ENCODE measurements at regions not wholly inside any gene's neighbourhood (a gene's known extent, or its start where the extent isn't known, plus 50 kb on each side); places are given as distances from the start of the nearest gene placed in this dataset.
A peak's percentile ranks its signal among the peaks of the same experiment; 100 is the strongest.

DNA sequence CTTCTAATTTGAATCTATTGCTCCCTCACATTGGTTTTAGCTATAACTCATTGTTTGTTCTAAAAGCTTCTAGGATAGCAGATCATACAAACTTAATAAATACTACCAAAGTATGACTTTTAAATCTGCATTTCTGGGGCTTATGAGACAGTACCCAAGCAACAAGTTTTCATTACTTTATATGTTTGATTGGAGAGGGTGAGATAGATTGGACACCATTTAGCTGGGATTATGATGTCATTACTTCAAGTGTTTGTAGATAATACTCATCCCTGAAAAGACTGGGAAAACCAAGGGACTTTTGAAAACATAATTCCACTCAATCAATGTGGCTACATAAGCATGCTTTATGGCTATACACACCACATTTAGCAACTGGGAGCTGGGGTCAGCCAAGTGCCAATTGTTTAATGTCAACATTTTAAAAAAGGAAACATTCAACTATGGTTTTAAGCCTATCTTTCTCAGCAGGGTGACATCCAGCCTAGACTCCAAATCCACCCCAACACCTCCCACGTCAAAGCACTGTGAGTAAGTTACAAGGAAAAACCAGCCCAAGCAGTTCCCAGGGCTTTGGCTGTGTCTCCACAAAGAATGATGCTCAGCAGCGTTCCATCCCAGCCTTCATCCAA, 119.9 kb downstream of the ETAA1 start:
- no peak for DNase-seq (ENCODE audit: low spot score)

DNA sequence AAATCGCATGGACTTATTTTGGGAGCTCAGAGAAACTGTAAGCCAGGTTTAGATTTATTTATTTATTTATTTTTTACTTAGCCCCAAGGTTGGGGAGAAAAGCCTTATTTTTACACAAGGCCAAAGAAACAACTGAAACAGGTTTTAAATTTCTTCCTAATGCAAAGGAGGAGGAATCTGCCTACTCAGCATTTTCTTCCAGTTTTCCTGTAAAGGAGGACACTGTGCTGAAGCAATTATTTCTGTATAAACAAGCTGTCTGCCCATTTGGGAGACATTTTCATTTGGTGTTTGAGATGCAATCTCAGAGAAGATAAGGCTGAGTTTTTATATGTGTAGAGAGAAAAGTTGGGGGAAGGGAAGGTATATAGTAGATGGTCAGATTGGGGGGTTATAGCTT, 125.0 kb downstream of the ETAA1 start:
- DNase-seq (ENCODE audit: low spot score) = no peak

DNA sequence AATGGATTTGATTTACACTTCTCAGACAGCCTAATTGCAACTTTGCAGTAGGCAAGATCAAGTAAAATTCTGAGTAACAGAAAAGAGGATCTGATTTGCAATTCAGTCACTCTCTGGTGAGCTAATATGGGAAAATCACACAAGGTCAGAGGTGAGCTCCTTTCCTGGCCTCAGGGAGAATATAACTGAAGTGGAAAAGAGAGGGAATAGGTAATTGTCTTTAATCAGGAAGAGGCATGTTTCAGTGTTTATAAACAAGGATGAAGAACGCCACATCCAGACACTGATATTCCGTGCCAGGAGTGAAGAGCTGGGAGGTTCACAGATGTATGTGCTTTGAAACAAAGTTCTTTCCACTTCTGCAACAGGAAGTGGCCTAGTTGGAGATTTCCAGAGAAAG, 127.1 kb downstream of the ETAA1 start:
- DNase-seq (ENCODE audit: low spot score) = no peak

DNA sequence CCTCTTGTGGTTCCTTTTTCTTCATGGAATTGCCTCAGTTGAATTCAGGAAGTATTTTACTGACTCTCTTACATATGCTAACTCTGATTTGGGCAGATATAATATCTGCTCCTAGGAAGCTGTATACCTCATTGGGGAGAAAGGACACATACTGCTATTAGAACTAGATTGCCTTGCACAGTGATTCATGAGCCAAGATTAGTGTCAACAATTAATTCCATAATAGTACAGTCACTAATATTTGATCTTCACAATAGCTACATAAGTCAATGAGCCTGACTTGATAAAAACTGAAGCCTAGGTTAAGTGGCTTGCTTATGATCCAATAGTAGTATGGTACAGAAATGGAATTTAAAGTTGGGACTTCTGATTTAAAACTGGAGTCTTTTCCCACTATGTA, 127.6 kb downstream of the ETAA1 start:
- DNase-seq (ENCODE audit: low spot score) = no peak

DNA sequence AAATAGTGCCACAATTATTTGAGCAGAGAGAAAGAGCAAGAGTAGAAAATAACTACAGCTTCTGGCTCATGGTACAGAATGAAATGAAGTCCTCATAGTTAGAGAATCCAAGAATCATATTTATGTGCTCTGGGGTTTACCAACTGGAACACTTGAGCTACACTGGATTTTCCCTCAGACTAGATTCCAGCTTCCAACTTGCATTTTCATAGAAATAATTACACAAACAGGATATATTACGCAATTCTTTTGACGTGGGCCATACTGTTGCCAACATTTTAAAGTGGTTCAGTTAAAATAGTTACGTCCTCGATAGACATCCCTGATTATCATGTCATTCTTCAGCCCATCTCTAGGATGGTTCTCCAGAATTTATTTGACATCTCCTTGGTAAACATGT, 129.2 kb downstream of the ETAA1 start:
- DNase-seq (ENCODE audit: low spot score) = no peak

DNA sequence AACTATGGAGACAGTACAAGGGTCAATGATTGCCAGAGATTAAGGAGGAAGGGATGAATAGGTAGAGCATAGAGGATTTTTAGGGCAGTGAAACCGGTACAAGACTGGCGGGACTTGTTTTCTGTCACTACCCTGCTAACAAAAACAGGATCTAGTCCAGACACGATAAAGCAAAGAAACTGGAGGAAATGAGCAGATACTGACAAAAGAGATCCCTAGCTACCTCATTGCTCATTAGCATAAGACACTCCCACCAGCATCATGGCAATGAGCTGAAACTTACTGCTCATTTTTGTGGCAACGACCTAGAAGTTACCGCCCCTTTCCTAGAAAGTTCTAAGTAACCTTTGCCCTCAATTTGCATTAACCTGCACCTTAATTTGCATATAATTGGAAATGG, 131.2 kb downstream of the ETAA1 start:
- no peak for DNase-seq (ENCODE audit: low spot score)

DNA sequence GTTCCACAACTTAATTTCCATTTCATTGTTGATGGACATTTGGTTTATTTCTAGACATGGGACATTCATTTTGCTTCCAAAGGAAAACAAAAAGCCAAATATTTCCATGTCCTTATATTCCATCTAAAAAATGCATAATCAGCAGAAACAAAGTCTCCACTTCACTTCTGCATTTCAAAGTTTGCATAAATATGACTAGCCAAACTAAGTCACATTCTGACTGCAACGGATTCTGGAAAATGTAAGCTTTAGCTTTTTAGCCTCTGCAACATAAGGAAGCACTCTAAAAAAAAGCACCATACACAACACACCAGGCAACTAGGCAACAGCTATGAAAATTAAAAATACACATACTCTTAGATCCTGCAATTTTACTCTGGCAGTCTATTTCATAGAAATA, 135.3 kb downstream of the ETAA1 start:
- no peak for DNase-seq (ENCODE audit: low spot score)

DNA sequence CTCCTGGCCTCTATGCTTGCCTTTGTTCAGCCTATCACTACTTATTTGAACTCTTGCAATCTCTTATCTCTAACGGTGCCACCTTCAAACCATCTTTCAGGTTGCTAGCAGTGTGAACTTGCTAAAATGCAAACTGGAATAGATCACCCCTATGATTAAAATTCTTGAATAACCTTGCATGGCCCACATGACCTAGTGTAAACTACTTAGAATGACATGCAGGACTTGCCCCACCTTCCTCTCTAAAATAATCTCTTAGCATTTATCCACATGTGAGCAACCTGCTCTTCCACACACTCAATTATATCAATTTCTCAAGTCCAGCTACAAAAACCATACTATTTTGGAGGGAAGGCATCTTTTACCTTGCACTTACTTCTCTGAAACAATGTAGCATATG, 137.6 kb downstream of the ETAA1 start:
- no peak for DNase-seq (ENCODE audit: low spot score)

DNA sequence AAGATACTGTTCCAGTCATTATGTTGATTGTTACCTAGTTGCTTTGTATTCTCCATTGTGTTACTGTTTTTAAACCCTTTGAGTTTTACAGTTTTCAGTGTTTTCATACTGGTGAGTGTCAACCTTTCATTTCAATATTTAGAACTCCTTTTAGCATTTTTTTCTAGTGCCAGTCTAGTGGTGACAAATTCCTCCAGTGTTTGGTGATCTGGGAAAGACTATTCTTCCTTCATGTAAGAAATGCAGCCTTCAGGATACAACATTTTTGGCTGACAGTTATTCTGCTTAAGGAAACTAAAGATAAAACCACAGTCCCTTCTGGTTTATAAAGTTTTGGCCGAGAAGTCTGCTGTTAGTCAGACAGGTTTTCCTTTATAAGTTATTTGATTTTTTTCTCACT, 143.8 kb downstream of the ETAA1 start:
- no peak for DNase-seq (ENCODE audit: low spot score)

DNA sequence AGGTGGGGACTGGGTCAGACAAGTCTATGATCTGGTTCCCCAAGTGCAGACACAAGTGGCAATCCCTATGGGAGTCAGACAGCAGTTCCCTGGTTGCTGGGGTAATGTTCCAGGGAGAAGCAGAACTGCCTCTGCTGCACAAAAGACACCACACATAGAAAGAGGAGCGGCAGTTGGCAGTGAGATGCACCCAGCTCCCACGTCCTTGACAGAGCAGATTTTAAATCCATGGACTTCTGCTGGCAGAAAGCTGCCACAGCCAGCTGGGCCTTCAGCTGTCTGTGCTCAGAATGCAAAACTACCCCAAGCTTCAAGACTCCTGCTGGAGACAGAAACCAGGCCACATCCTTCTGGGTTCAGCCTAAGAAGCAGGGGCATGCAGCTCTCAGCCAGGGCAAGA, 147.2 kb downstream of the ETAA1 start:
- no peak for DNase-seq (ENCODE audit: low spot score)

DNA sequence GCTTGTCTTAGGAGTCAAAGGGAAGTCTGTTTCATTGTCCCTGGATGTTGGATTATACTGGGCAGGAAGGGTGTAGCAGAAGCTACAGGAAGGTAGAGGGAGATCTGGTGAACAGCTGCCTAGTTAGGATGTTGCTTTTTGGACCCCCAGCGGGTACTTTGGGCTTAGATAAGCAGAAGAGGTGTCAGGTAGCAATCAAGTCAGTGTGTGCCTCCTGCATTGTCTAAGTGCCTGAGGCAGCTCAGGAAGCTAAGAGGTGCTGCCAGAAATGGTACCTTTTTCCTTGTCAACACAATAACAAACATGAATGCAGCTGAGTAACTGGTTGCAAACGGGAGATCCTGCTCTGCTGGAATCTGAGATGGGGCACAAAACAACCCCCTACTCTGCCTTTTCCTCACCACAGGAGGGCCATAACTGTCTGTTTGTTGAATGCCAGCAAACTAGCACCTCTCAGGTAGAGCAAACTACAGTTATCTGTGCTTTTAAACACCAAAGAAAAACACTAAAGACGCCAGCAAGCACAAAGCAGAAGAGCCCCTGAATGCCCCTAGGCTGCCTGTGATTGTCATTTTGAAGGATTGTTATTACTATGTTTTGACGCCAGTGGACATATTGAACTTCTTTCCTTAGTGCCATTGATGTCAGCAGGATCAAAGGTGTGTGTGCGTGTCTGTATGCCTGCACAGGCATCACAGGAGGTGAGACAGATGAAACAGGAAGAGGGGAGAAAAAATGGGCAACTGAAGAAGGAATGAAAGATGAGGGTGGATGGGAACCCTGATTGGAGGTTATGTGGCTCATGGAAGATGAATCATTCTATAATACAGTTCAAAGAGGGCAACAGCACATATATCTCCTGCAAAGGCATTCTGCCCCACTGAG, 151.4 kb downstream of the ETAA1 start:
- DNase-seq (ENCODE audit: low spot score) = no peak

DNA sequence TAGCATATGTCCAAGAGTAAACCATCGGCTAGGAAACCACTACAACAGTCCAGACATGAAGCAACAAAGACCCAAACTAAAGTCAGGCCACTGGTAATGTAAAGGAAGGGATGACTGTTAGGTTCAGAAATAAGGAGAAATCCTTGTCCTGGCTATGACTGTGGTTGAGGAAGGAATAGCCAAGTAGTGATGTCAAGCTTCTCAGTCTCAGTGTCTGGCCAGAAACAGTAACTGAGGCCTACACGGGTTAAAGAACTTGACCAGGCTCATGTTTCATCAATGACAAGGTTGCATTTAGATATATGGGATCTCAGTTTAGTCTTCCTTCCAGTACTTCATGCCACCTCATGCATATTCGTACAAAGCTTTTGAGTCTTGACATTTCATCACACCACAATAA, 162.0 kb downstream of the ETAA1 start:
- DNase-seq (ENCODE audit: low spot score) = no peak

DNA sequence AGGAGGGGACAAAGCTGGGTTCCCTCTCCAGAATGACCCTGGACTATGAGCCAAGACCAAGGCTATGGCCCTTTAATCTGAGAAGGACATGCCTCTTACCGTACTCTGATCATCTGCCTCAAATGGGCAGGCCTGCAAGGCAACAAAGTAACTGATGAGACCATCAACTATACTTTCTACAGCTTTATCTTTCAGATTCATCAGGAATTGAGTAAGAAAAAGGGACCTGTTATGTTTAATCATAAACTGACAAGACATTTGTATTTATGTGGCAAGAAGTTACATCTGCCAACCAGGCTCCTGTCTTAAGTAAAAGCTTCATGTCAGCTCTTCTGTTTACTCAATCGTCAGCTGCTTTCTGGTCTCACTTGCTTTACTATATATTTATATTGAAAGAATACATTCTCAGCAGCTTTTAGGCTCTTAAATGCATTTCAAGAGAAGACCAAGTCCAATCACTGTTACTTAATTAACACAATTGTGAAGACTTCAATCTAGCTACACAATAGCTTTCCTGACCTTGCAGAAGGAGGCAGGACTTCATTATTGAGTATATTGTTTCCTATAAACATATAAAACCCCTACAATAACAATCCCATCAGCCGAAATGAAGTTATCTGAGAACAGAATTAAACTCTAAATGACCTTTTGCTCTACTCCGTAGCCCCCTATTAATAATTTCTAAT, 163.8 kb downstream of the ETAA1 start:
- no peak for DNase-seq (ENCODE audit: low spot score)

DNA sequence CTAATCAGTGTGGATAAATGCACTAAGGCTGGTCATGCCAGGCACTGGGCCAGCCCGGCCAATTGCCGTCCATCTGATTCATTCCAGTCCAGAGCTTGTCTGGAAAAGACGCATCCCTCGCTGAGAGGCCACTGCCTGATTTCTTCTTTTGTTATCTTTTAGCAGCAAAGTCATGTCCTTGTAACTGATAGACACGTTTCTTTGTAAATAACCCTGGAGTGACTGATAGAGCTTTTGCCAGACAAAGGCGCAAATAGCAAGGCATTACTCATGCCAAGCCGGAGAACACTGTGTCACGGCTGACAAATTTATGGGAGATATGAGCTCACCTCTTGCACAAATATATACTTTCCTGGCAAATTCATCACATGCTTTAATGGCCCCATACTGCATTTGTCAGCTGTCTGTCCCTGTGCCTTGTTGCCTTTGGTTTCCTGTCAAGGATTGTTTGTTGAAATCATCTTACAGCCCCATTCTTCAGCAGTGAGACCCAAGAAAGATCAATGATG, 164.4 kb downstream of the ETAA1 start:
- DNase-seq (ENCODE audit: low spot score) = peak; percentile 79

DNA sequence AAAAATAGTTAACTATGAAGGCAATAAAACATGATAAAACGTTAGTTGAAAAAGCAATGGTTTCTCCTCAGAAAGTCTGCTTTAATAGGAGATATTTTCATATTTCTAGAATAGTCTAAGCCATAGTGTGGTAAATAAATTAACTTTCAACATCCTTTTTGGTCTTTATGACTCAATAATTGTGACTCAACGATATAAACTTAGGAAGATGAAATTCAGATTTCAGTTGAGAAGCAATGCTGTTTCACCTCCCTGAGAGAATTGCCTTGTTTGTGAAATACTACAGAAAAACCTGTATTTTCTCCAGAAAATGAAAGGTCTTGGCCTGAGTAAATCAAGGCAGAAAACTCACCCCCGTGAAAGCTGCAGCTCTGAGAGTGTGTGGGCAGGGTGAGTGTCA, 166.9 kb downstream of the ETAA1 start:
- no peak for DNase-seq (ENCODE audit: low spot score)

DNA sequence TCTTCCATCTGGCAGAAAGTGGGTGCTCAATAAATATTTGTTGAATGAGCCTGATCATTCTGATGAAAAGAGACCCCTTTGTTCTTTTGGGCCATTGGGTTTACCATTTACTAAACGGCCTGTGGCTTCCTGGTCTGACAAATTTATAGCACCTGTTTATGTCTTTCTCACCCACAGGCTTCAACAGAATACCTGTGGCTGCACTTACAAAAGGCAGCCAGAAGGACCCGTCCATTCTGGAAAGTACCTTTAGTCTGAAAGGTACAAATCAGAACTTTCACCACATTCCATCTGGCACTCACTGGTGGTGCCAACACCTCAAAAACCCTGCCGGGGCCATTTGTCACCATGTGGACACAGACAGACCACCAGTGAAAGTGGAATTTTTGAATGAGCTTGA, 167.5 kb downstream of the ETAA1 start:
- no peak for DNase-seq (ENCODE audit: low spot score)

DNA sequence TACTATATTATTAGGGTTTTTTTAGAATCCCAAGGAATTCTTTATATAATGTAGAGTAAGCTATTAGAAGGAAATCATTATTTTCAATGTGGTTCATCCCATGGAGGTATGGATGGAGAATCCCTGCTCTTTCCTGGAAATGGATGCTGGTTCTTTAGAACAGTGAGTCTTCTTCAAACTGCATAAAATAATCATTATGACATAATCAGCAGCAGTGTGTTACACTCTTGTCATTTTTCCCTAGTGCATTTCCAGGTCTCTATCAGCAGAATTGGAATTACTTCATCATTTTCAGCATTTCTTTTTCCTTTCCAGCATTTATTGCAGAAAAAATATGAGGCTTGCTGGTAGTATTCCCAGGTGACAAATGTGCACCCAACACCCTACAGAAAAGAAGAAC, 168.1 kb downstream of the ETAA1 start:
- DNase-seq (ENCODE audit: low spot score) = no peak

DNA sequence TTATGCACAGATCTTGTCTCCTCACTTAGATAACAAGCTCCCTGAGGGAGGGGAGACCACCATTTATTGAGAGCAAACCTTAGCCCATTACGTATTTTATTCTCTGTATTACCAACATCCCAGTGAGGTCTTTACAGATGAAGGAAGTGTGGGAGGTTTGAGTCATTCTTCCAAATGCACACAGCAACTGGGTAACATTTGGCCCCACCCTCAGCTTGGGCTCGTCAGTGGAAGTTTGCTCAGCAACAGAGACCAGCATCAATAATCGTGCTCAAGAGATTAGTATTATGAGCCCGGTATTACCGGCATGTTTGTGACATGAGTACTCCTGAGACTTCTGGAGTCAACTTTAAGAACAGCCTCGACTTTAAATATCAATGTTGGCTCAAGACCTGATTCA, 168.6 kb downstream of the ETAA1 start:
- DNase-seq (ENCODE audit: low spot score) = no peak

DNA sequence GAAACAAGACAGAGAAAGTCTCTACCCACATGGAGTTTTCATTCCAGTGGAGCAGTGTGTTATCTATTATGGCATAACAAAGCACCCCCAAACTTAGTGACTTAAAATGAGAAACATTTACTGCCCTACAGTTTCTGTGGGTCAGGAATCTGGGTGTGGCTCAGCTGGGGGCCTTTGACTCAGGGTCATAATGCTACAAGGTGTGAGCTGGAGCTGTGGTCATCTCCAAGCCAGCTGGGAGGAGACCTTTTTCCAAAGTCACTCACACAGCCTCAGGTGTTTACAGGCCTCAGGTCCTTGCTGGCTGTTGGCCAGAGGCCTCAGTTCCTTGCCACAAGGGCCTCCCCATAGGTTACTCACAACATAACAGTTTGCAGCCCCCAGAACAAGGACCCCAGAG, 169.2 kb downstream of the ETAA1 start:
- DNase-seq (ENCODE audit: low spot score) = no peak

DNA sequence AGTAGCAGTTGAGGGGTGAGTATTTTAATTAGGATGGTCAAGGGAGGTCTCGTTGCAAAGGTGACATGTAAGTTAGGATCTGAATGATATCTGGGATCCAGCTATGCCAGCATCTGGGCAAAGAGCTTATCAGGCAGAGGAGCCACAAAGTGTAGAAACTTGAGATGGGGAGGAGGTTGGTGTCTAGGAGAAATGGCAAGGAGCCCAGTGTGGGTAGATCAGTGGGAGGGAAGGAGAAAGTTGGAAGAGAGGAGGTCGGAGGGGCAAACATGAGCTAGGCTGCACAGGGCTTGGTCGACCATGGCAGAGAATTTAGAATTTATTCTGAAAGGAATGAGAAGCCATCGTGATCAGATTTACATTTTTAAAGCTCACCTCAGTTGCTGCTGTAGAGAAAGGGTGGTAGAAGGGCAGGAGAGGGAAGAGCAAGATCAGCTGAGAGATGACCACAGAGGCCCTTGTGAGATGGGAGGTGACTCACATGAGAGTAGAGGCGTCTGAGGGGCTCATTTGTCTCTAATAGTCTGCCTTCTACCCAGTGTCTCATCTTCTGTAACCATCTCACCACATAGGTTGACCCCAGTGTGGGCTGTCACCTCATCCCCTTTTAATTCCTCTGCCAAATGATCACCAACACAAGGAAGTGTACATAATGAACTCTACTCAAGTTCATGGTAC, 170.0 kb downstream of the ETAA1 start:
- DNase-seq (ENCODE audit: low spot score) = no peak

DNA sequence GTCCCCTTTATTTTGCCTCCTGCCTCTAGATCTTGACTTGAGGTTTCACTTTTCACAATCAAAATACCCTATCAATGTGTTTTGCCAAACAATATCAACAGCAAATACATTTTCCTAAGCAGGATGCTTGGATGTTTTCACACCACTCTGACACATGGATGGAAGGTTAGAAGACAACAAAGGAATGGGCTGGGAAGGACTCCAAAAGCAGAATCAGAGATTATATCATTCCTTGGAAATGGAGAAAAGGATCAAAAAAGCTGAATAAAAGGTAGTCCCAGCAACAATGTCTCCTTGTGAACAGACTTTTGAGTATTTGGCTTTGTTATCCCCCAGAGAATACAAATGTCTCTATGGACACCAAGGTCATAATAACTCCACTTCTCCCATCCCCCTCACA, 170.8 kb downstream of the ETAA1 start:
- DNase-seq (ENCODE audit: low spot score) = no peak

DNA sequence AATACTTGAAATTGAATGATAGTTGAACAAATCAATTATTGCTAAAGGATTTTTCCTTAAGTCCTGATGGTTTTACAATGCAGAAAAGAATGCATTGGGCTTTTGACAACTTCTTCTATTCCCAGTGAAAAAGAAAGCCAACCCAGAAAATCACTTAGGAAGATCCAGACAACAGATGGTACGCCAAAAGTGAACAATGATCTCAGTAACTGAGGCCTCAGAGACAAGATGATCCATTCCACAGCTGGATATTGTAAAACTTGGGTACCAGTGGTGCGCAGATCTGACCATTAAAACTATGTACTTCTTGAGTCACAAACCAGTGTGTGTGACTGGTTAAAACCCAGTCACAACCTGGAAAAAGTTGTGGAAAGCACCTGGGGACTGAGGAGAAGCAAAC, 173.5 kb downstream of the ETAA1 start:
- no peak for DNase-seq (ENCODE audit: low spot score)

Data from mucosa of gallbladder (tissue), 1 donor.